ENCODE measurements at regions not wholly inside any gene's neighbourhood (a gene's known extent, or its start where the extent isn't known, plus 50 kb on each side); places are given as distances from the start of the nearest gene placed in this dataset.

DNA sequence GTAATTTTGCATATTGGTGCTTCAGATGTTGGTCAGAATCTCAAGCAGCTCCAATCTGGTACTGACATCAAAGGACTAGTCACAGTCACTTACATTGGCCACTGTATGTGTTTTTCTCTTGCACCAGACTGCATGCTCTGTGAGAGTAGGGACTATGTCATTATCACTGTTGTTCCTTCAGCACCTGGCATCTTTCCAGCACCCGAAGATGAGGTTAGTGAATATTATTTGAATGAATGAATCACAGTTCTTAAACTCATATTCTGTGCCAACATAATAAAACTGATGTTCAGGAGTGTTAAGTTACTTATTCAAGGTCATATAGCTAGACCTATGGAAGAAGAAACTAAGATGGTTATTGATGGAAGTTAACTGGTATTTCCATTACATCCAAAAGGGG, 204.5 kb upstream of the TBX3 start:
- intact Hi-C loops (cut with micrococcal nuclease): no loop called here
- dilution Hi-C loops (cut with MboI; ENCODE audit: extremely low pct_ligation_motif_present, low sequenced_read_pairs): no loop called here
- no TSS peak for BruUV-seq (replicated peaks)
- Histone ChIP-seq H3K4me1 (ENCODE audit: control insufficient read depth, extremely low read depth, insufficient read depth, low read length) (no peaks in the 10 kb centered on the region), H3K9ac (replicated peaks; ENCODE audit: extremely low read depth, insufficient read depth, low read length) (no peak overlapping the region), H4K20me1 (replicated peaks; ENCODE audit: control insufficient read depth, extremely low read depth, insufficient read depth, low read length) (no peaks in the 10 kb centered on the region), H2AFZ (ENCODE audit: low read depth, low read length) (no peak overlapping the region), H3K79me2 (ENCODE audit: control insufficient read depth, insufficient read depth, low read length) (no peaks in the 10 kb centered on the region), H3K27me3 (ENCODE audit: control insufficient read depth in 2 of 2, insufficient read depth in 2 of 2, low read length in 2 of 2) (no peaks in the 10 kb centered on the region), H3K9me3 (replicated peaks; ENCODE audit: control insufficient read depth, insufficient read depth, low read length) (peaks cover 11% of the 10 kb centered on the region), H3K27ac (ENCODE audit: insufficient read depth, low read depth, low read length) (no peak overlapping the region), H3K4me2 (ENCODE audit: insufficient read depth, low read length) (no peak overlapping the region), H3K4me3 (replicated peaks in 1 of 3; ENCODE audit: insufficient read depth in 1 of 3, low read depth in 1 of 3, low read length in 3 of 3) (no peak overlapping the region), H3K36me3 (ENCODE audit: control insufficient read depth in 2 of 2, extremely low read depth in 1 of 2, insufficient read depth in 2 of 2, low read length in 2 of 2) (no peaks in the 10 kb centered on the region), H3K9me1 (replicated peaks; ENCODE audit: control insufficient read depth, extremely low read depth, insufficient read depth, low read length) (no peaks in the 10 kb centered on the region)
- POLR2A ChIA-PET: no interaction called here
- TF ChIP-seq POLR2A (IDR thresholded peaks at IDR 0.05; ENCODE audit: low read depth, low read length) (no peak), FOS (IDR thresholded peaks at IDR 0.05; ENCODE audit: borderline replicate concordance, insufficient read depth, low read length) (no peak), GATA2 (IDR thresholded peaks at IDR 0.05; ENCODE audit: insufficient read depth, insufficient read length, low read depth, low read length) (no peak), POLR2AphosphoS5 (IDR thresholded peaks at IDR 0.05; ENCODE audit: insufficient read depth, low read depth, low read length) (no peak), MYC (IDR thresholded peaks at IDR 0.05; ENCODE audit: low read depth, low read length) (no peak), JUN (IDR thresholded peaks at IDR 0.05; ENCODE audit: borderline replicate concordance, insufficient read depth, insufficient read length, low read depth) (no peak), EZH2 (IDR thresholded peaks at IDR 0.05; ENCODE audit: borderline replicate concordance, low read depth, low read length, severe bottlenecking) (no peak)
- TF ChIP-seq, protein P1, sequence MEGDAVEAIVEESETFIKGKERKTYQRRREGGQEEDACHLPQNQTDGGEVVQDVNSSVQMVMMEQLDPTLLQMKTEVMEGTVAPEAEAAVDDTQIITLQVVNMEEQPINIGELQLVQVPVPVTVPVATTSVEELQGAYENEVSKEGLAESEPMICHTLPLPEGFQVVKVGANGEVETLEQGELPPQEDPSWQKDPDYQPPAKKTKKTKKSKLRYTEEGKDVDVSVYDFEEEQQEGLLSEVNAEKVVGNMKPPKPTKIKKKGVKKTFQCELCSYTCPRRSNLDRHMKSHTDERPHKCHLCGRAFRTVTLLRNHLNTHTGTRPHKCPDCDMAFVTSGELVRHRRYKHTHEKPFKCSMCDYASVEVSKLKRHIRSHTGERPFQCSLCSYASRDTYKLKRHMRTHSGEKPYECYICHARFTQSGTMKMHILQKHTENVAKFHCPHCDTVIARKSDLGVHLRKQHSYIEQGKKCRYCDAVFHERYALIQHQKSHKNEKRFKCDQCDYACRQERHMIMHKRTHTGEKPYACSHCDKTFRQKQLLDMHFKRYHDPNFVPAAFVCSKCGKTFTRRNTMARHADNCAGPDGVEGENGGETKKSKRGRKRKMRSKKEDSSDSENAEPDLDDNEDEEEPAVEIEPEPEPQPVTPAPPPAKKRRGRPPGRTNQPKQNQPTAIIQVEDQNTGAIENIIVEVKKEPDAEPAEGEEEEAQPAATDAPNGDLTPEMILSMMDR (IDR thresholded peaks at IDR 0.05; ENCODE audit: extremely low read depth in 1 of 2, insufficient read depth in 1 of 2, low read depth in 1 of 2, low read length in 2 of 2): no peak
- TF ChIP-seq, protein P2, sequence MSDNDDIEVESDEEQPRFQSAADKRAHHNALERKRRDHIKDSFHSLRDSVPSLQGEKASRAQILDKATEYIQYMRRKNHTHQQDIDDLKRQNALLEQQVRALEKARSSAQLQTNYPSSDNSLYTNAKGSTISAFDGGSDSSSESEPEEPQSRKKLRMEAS (IDR thresholded peaks at IDR 0.05; ENCODE audit: insufficient read depth, insufficient read length): no peak
- CTCF ChIA-PET: no interaction called here
- no peak for DNase-seq (ENCODE audit: low read depth, low spot score)
- FAIRE-seq: no peak

All from endothelial cell of umbilical vein (primary cell).